ENCODE measurements at regions not wholly inside any gene's neighbourhood (a gene's known extent, or its start where the extent isn't known, plus 50 kb on each side); places are given as distances from the start of the nearest gene placed in this dataset.

- DNase-seq, result no peak
Observed at GRCh38 chr18:55762424-55762823, 174.4 kb upstream of the TCF4 start.

GRCh38 chr18:55753643-55754263, 165.8 kb upstream of the TCF4 start:
- DNase-seq, result no peak

GRCh38 chr18:55751476-55751875, 163.5 kb upstream of the TCF4 start:
- DNase-seq, result no peak

GRCh38 chr18:55748227-55748738, 160.3 kb upstream of the TCF4 start:
- no peak for DNase-seq

- no peak for DNase-seq
Observed at GRCh38 chr18:55744206-55744605, 156.2 kb upstream of the TCF4 start.

GRCh38 chr18:55743736-55744135, 155.7 kb upstream of the TCF4 start:
- no peak for DNase-seq

GRCh38 chr18:55743133-55743532, 155.1 kb upstream of the TCF4 start:
- DNase-seq, result no peak

- no peak for DNase-seq
Observed at GRCh38 chr18:55739488-55739887, 151.5 kb upstream of the TCF4 start.

- DNase-seq, result no peak
Observed at GRCh38 chr18:55738483-55739114, 150.6 kb upstream of the TCF4 start.

GRCh38 chr18:55737781-55738468, 149.9 kb upstream of the TCF4 start:
- no peak for DNase-seq

- no peak for DNase-seq
Observed at GRCh38 chr18:55737266-55737665, 149.3 kb upstream of the TCF4 start.

GRCh38 chr18:55735969-55736368, 148.0 kb upstream of the TCF4 start:
- no peak for DNase-seq

- no peak for DNase-seq
Observed at GRCh38 chr18:55735199-55735855, 147.3 kb upstream of the TCF4 start.

- DNase-seq, result no peak
Observed at GRCh38 chr18:55732227-55733106, 144.5 kb upstream of the TCF4 start.

- no peak for DNase-seq
Observed at GRCh38 chr18:55731594-55732042, 143.6 kb upstream of the TCF4 start.

- peak; percentile 8 for DNase-seq
Observed at GRCh38 chr18:55721006-55721405, 133.0 kb upstream of the TCF4 start.

- DNase-seq, result no peak
Observed at GRCh38 chr18:55713707-55714106, 125.7 kb upstream of the TCF4 start.

GRCh38 chr18:55706898-55707297, 118.9 kb upstream of the TCF4 start:
- no peak for DNase-seq

- no peak for DNase-seq
Observed at GRCh38 chr18:55699233-55699765, 111.3 kb upstream of the TCF4 start.

- no peak for DNase-seq
Observed at GRCh38 chr18:55696811-55697210, 108.8 kb upstream of the TCF4 start.

- DNase-seq, result no peak
Observed at GRCh38 chr18:55695091-55695490, 107.1 kb upstream of the TCF4 start.

GRCh38 chr18:55694291-55694690, 106.3 kb upstream of the TCF4 start:
- DNase-seq, result no peak

All from NCI-H510A treated with DMSO at 0.1 percent for 48 hours (cell line).